ENCODE measurements at regions not wholly inside any gene's neighbourhood (a gene's known extent, or its start where the extent isn't known, plus 50 kb on each side); places are given as distances from the start of the nearest gene placed in this dataset.

DNA sequence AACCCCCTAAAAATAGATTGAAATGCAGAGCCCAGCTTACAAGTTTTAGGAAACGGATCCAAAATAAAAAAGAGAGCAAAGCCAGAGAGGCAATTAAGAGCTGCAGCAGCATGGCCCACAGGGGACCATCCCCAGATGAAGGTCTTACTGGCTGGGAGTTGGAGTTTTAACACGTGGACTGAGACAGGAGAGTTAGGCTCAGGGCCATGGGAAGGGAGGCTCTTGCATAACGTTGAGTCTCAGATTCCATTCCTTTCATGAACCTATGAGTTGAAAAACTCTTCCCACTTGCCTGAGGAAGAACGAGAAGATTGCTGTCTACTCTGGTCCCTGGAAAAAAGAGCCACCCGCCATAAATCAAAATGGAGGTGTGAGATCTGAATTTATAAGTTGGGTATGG lies 101.8 kb upstream of the NDUFV2 start:
- DNase-seq (ENCODE audit: low spot score), result no peak
- H3K27ac ChIP-seq (ENCODE audit: low read depth in 1 of 2, low read length in 2 of 2), result no peak overlapping the region
- 71% methylated on average over 5 of the region's 5 CpGs for WGBS
- no peaks in the 10 kb centered on the region for H3K36me3 ChIP-seq (ENCODE audit: control insufficient read depth in 4 of 4, insufficient read depth in 3 of 4, low read depth in 1 of 4, low read length in 3 of 4)
- H3K27me3 ChIP-seq (ENCODE audit: control insufficient read depth in 4 of 4, insufficient read depth in 4 of 4, low read length in 3 of 4), result no peaks in the 10 kb centered on the region
- H3K9me3 ChIP-seq (ENCODE audit: control insufficient read depth in 4 of 4, low read length in 3 of 4), result peaks cover 0 to 5% (median under 1%) of the 10 kb centered on the region in 4 donors
- no peak for TF ChIP-seq TAF1 (conservative IDR thresholded peaks at IDR 0.05)
- no peak for TF ChIP-seq FOXA2 (IDR thresholded peaks at IDR 0.05)
- no peak for TF ChIP-seq RXRA (IDR thresholded peaks at IDR 0.05)
- no peak for TF ChIP-seq EGR1 (IDR thresholded peaks at IDR 0.05; ENCODE audit: low read depth in 2 of 2)
- TF ChIP-seq, protein P1, sequence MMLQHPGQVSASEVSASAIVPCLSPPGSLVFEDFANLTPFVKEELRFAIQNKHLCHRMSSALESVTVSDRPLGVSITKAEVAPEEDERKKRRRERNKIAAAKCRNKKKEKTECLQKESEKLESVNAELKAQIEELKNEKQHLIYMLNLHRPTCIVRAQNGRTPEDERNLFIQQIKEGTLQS (IDR thresholded peaks at IDR 0.05), result no peak
- TF ChIP-seq GABPA (IDR thresholded peaks at IDR 0.05 in 1 of 2, conservative IDR thresholded peaks at IDR 0.05 in 1 of 2), result no peak
- TF ChIP-seq SP1 (IDR thresholded peaks at IDR 0.05), result no peak
- TF ChIP-seq, protein P2, sequence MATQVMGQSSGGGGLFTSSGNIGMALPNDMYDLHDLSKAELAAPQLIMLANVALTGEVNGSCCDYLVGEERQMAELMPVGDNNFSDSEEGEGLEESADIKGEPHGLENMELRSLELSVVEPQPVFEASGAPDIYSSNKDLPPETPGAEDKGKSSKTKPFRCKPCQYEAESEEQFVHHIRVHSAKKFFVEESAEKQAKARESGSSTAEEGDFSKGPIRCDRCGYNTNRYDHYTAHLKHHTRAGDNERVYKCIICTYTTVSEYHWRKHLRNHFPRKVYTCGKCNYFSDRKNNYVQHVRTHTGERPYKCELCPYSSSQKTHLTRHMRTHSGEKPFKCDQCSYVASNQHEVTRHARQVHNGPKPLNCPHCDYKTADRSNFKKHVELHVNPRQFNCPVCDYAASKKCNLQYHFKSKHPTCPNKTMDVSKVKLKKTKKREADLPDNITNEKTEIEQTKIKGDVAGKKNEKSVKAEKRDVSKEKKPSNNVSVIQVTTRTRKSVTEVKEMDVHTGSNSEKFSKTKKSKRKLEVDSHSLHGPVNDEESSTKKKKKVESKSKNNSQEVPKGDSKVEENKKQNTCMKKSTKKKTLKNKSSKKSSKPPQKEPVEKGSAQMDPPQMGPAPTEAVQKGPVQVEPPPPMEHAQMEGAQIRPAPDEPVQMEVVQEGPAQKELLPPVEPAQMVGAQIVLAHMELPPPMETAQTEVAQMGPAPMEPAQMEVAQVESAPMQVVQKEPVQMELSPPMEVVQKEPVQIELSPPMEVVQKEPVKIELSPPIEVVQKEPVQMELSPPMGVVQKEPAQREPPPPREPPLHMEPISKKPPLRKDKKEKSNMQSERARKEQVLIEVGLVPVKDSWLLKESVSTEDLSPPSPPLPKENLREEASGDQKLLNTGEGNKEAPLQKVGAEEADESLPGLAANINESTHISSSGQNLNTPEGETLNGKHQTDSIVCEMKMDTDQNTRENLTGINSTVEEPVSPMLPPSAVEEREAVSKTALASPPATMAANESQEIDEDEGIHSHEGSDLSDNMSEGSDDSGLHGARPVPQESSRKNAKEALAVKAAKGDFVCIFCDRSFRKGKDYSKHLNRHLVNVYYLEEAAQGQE (IDR thresholded peaks at IDR 0.05), result no peak
- TF ChIP-seq RAD21 (IDR thresholded peaks at IDR 0.05), result no peak
- no peak for TF ChIP-seq FOXA1 (IDR thresholded peaks at IDR 0.05)
- TF ChIP-seq, protein P3, sequence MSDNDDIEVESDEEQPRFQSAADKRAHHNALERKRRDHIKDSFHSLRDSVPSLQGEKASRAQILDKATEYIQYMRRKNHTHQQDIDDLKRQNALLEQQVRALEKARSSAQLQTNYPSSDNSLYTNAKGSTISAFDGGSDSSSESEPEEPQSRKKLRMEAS (IDR thresholded peaks at IDR 0.05), result no peak
- TF ChIP-seq JUND (IDR thresholded peaks at IDR 0.05), result no peak
- TF ChIP-seq CTCF (IDR thresholded peaks at IDR 0.05; ENCODE audit: low read depth, low read length, missing input control), result no peak
- no peak for TF ChIP-seq YY1 (IDR thresholded peaks at IDR 0.05)
- TF ChIP-seq HNF4A (conservative IDR thresholded peaks at IDR 0.05), result no peak
- TF ChIP-seq HNF4G (IDR thresholded peaks at IDR 0.05), result no peak
- TF ChIP-seq, protein P4, sequence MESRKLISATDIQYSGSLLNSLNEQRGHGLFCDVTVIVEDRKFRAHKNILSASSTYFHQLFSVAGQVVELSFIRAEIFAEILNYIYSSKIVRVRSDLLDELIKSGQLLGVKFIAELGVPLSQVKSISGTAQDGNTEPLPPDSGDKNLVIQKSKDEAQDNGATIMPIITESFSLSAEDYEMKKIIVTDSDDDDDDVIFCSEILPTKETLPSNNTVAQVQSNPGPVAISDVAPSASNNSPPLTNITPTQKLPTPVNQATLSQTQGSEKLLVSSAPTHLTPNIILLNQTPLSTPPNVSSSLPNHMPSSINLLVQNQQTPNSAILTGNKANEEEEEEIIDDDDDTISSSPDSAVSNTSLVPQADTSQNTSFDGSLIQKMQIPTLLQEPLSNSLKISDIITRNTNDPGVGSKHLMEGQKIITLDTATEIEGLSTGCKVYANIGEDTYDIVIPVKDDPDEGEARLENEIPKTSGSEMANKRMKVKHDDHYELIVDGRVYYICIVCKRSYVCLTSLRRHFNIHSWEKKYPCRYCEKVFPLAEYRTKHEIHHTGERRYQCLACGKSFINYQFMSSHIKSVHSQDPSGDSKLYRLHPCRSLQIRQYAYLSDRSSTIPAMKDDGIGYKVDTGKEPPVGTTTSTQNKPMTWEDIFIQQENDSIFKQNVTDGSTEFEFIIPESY (IDR thresholded peaks at IDR 0.05), result no peak
- no peak overlapping the region for H3K9ac ChIP-seq (ENCODE audit: low read depth in 1 of 2, low read length in 2 of 2)
- no peak overlapping the region for H3K4me3 ChIP-seq (ENCODE audit: low read depth in 1 of 3, low read length in 3 of 3)
- H3K4me1 ChIP-seq (ENCODE audit: control insufficient read depth in 4 of 4, insufficient read depth in 4 of 4, low read length in 3 of 4), result peaks cover 0 to 11% (median 5%) of the 10 kb centered on the region in 4 donors
